H1 (cell line): ENCODE measurements at regions not wholly inside any gene's neighbourhood (a gene's known extent, or its start where the extent isn't known, plus 50 kb on each side); places are given as distances from the start of the nearest gene placed in this dataset.

Source experiments
- CTCF ChIA-PET: fragments of 300-600 bp; sonication (Branson Sonifier 250); formaldehyde crosslinking; loops from one replicate; lab custom pipeline; 2021; ENCODE audit not compliant: partially characterized antibody; lab: Charles Lee
- POLR2A ChIA-PET: fragments of 300-600 bp; sonication (Branson Sonifier 250); formaldehyde crosslinking; loops from one replicate; lab custom pipeline; 2021; ENCODE audit warnings: inconsistent platforms; ENCODE audit not compliant: partially characterized antibody; lab: Charles Lee
- DNase-seq, 2 experiments: peaks; one replicate each; pipeline versions ENCODE4 v3.0.0 to v3.0.0-alpha.2; 2010 to 2022; ENCODE audit warnings: low spot score in 2 of 2, low read depth in 1 of 2, mixed read lengths in 1 of 2
- FAIRE-seq: peaks from 2 replicates; lab custom pipeline; 2011; peaks lifted over from hg19 to GRCh38; lab: Jason Lieb, UNC
- H2AFZ ChIP-seq: 2 replicates; pipeline ENCODE4 v1.8.1; 2012; ENCODE audit warnings: low read length, inconsistent platforms
- H2AK5ac ChIP-seq: 2 replicates; pipeline ENCODE4 v1.6.1; 2013; ENCODE audit warnings: low read depth, low read length
- H2BK120ac ChIP-seq: replicated peaks from 2 replicates; pipeline ENCODE3; 2013; ENCODE audit warnings: low read depth, low read length, inconsistent platforms
- H2BK12ac ChIP-seq: 2 replicates; pipeline ENCODE4 v1.6.1; 2013; ENCODE audit warnings: low read depth, low read length
- H2BK15ac ChIP-seq: 2 replicates; pipeline ENCODE4 v1.6.1; 2013; ENCODE audit warnings: low read length
- H2BK20ac ChIP-seq: 2 replicates; pipeline ENCODE4 v1.6.1; 2013; ENCODE audit warnings: low read length
- H2BK5ac ChIP-seq: 2 replicates; pipeline ENCODE4 v1.6.1; 2013; ENCODE audit warnings: low read depth, low read length
- H3K14ac ChIP-seq: 2 replicates; pipeline ENCODE4 v1.6.1; 2013; ENCODE audit warnings: inconsistent platforms; ENCODE audit not compliant: insufficient read length
- H3K18ac ChIP-seq: 2 replicates; pipeline ENCODE4 v1.6.1; 2013; ENCODE audit warnings: low read length; ENCODE audit errors: extremely low read depth
- H3K23ac ChIP-seq: 2 replicates; pipeline ENCODE4 v1.6.1; 2013; ENCODE audit warnings: inconsistent platforms; ENCODE audit not compliant: insufficient read length
- H3K23me2 ChIP-seq: 2 replicates; pipeline ENCODE4 v1.6.1; 2013; ENCODE audit warnings: low read depth, low read length
- H3K27ac ChIP-seq: 2 replicates; pipeline ENCODE4 v1.6.1; 2011; ENCODE audit warnings: low read depth, low read length, inconsistent platforms
- H3K27me3 ChIP-seq, 4 experiments: replicated peaks in 1 of 4; 1 replicate in 1 of 4; 2 replicates in 3 of 4; pipeline versions ENCODE4 v1.6.1 to v1.8.1; 2011 to 2013; ENCODE audit warnings: low read length in 3 of 4, mild to moderate bottlenecking in 3 of 4, inconsistent platforms in 2 of 4, mixed read lengths in 2 of 4, moderate library complexity in 1 of 4; ENCODE audit not compliant: control insufficient read depth in 3 of 4, insufficient read depth in 3 of 4; ENCODE audit errors: extremely low read depth in 1 of 4
- H3K36me3 ChIP-seq, 4 experiments: 2 replicates each; pipeline versions ENCODE4 v1.6.1 to v1.8.1; 2011 to 2013; ENCODE audit warnings: mild to moderate bottlenecking in 4 of 4, low read length in 3 of 4, moderate library complexity in 2 of 4, control low read depth in 1 of 4, inconsistent platforms in 1 of 4; ENCODE audit not compliant: insufficient read depth in 4 of 4, control insufficient read depth in 2 of 4
- H3K4ac ChIP-seq: replicated peaks from 2 replicates; pipeline ENCODE3; 2013; ENCODE audit warnings: low read length, low read depth, mixed read lengths, inconsistent platforms; ENCODE audit not compliant: insufficient read length
- H3K4me1 ChIP-seq, 4 experiments: replicated peaks in 1 of 4; 1 replicate in 1 of 4; 2 replicates in 3 of 4; pipeline versions ENCODE4 v1.6.1 to v1.8.1; 2011 to 2013; ENCODE audit warnings: low read length in 3 of 4, inconsistent platforms in 2 of 4, mixed read lengths in 1 of 4; ENCODE audit not compliant: insufficient read depth in 4 of 4, control insufficient read depth in 3 of 4
- H3K4me2 ChIP-seq, 2 experiments: 2 replicates each; pipeline versions ENCODE4 v1.6.1 to v1.8.1; 2011 to 2013; ENCODE audit warnings: low read depth in 2 of 2, low read length in 2 of 2, control low read depth in 1 of 2, inconsistent platforms in 1 of 2, mild to moderate bottlenecking in 1 of 2; ENCODE audit not compliant: insufficient read depth in 1 of 2
- H3K4me3 ChIP-seq, 4 experiments: fragments of 200-600, 300-600 bp in 1 of 4; sonication (generic), shearing (Covaris generic), sonication (Bioruptor Twin) in 1 of 4; 2 replicates each; pipeline versions ENCODE4 v1.5.1 to v1.8.1; 2011 to 2016; ENCODE audit warnings: low read length in 4 of 4, low read depth in 3 of 4, control low read depth in 2 of 4, inconsistent platforms in 2 of 4, mild to moderate bottlenecking in 2 of 4, mixed read lengths in 1 of 4, moderate library complexity in 1 of 4; ENCODE audit not compliant: insufficient read depth in 2 of 4; ENCODE audit errors: extremely low read depth in 1 of 4
- H3K56ac ChIP-seq: replicated peaks from 2 replicates; pipeline ENCODE3; 2013; ENCODE audit warnings: low read depth, mild to moderate bottlenecking, mixed read lengths, low read length, inconsistent platforms; ENCODE audit not compliant: insufficient read length
- H3K79me1 ChIP-seq: 2 replicates; pipeline ENCODE4 v1.6.1; 2013; ENCODE audit warnings: low read depth, low read length, control low read depth
- H3K79me2 ChIP-seq, 2 experiments: 2 replicates each; pipeline versions ENCODE4 v1.6.1 to v1.8.1; 2012 to 2013; ENCODE audit warnings: low read length in 2 of 2, mild to moderate bottlenecking in 2 of 2, inconsistent platforms in 1 of 2; ENCODE audit not compliant: insufficient read depth in 2 of 2, control insufficient read depth in 1 of 2
- H3K9ac ChIP-seq, 4 experiments: replicated peaks in 1 of 4; 1 replicate in 1 of 4; 2 replicates in 3 of 4; pipeline versions ENCODE4 v1.6.1 to v1.8.1; 2011 to 2013; ENCODE audit warnings: low read depth in 3 of 4, low read length in 3 of 4, control low read depth in 2 of 4, mild to moderate bottlenecking in 2 of 4, moderate library complexity in 2 of 4, inconsistent platforms in 1 of 4; ENCODE audit errors: extremely low read depth in 1 of 4
- H3K9me3 ChIP-seq, 2 experiments: 2 replicates each; pipeline versions ENCODE4 v1.6.1 to v1.8.1; 2012 to 2013; ENCODE audit warnings: mild to moderate bottlenecking in 2 of 2, moderate library complexity in 2 of 2, control low read depth in 1 of 2, inconsistent platforms in 1 of 2, low read depth in 1 of 2, low read length in 1 of 2, mixed read lengths in 1 of 2; ENCODE audit not compliant: insufficient read depth in 2 of 2
- H4K20me1 ChIP-seq, 2 experiments: replicated peaks in 1 of 2; 2 replicates each; pipeline versions ENCODE3 to v1.8.1; 2011 to 2013; ENCODE audit warnings: inconsistent platforms in 2 of 2, low read length in 2 of 2, mild to moderate bottlenecking in 1 of 2; ENCODE audit not compliant: insufficient read depth in 2 of 2, control insufficient read depth in 1 of 2
- H4K5ac ChIP-seq: 2 replicates; pipeline ENCODE4 v1.6.1; 2013; ENCODE audit warnings: low read length, low read depth, mixed read lengths, inconsistent platforms; ENCODE audit not compliant: insufficient read length
- H4K8ac ChIP-seq: 2 replicates; pipeline ENCODE4 v1.8.0; 2013; ENCODE audit warnings: mild to moderate bottlenecking, moderate library complexity, low read length, inconsistent platforms; ENCODE audit not compliant: insufficient read depth; ENCODE audit errors: extremely low read depth
- H4K91ac ChIP-seq: replicated peaks from 2 replicates; pipeline ENCODE3; 2013; ENCODE audit warnings: low read length, mixed read lengths, inconsistent platforms; ENCODE audit not compliant: insufficient read length
- KDM1A ChIP-seq: fragments of 200-600, 300-600 bp; sonication (generic); IDR thresholded peaks from 2 replicates; pipeline ENCODE4 v1.7.1; 2016; ENCODE audit warnings: mild to moderate bottlenecking, low read length, borderline replicate concordance
- NRF1 ChIP-seq: IDR thresholded peaks from 2 replicates; pipeline ENCODE4 v1.6.1; 2011; ENCODE audit warnings: mild to moderate bottlenecking, low read depth, low read length, improper control_type of control experiment
- POLR2AphosphoS5 ChIP-seq: IDR thresholded peaks from 2 replicates; pipeline ENCODE4 v1.6.1; 2011; ENCODE audit warnings: low read depth, low read length
- WGBS, 2 experiments: shearing (Covaris generic) in 1 of 2; methylation state at CpG; one replicate each; pipeline versions ENCODE4 v1.1.6 to v1.1.7; 2013 to 2015; ENCODE audit warnings: low lambda C conversion rate in 2 of 2, mixed read lengths in 2 of 2, inconsistent platforms in 1 of 2, low coverage in 1 of 2, missing lambda C conversion rate in 1 of 2; ENCODE audit not compliant: insufficient replicate concordance in 2 of 2, insufficient coverage in 1 of 2, insufficient read length in 1 of 2; ENCODE audit errors: extremely low coverage in 1 of 2, missing lambda C conversion rate in 1 of 2; 5-methylcytosine and 5-hydroxymethylcytosine counted together

GRCh38 chr9:73095425-73095824 is 56.2 kb upstream of the ANXA1 start:
- H3K4me3 ChIP-seq: no peak overlapping the region
- H2BK120ac ChIP-seq: no peak overlapping the region
- no peak overlapping the region for H2BK20ac ChIP-seq
- 84% methylated on average over 5 of the region's 5 CpGs; no CpG with 5 or more reads in 1 of the 2 experiments for WGBS, 2 experiments
- FAIRE-seq: no peak
- no peaks in the 10 kb centered on the region for H3K23me2 ChIP-seq
- no peak overlapping the region for H4K5ac ChIP-seq
- no peak overlapping the region for H3K18ac ChIP-seq
- ChIA-PET POLR2A (no interaction called here), CTCF (interaction anchor here (1.1 to 1.3 kb wide), 2 partner anchors 11 to 12 kb away, joined by 3 to 6 read pairs; no protein-coding TSS in a partner anchor)
- H3K4me1 ChIP-seq: no peaks in the 10 kb centered on the region
- no peak overlapping the region for H2BK5ac ChIP-seq
- no peak for DNase-seq
- no peak overlapping the region for H3K4ac ChIP-seq
- TF ChIP-seq NRF1: no peak
- no peak for TF ChIP-seq KDM1A
- TF ChIP-seq POLR2AphosphoS5: no peak
- no peaks in the 10 kb centered on the region for H4K20me1 ChIP-seq
- H2BK12ac ChIP-seq: no peak overlapping the region
- H4K8ac ChIP-seq: no peak overlapping the region
- H2AFZ ChIP-seq: no peak overlapping the region
- H2AK5ac ChIP-seq: no peak overlapping the region
- H3K27ac ChIP-seq: no peak overlapping the region
- no peaks in the 10 kb centered on the region for H3K79me1 ChIP-seq
- H3K14ac ChIP-seq: no peak overlapping the region
- no peaks in the 10 kb centered on the region for H3K36me3 ChIP-seq
- H3K56ac ChIP-seq: no peak overlapping the region
- no peak overlapping the region for H4K91ac ChIP-seq
- no peak overlapping the region for H2BK15ac ChIP-seq
- no peak overlapping the region for H3K23ac ChIP-seq
- no peaks in the 10 kb centered on the region for H3K79me2 ChIP-seq
- no peaks in the 10 kb centered on the region for H3K9me3 ChIP-seq
- no peaks in the 10 kb centered on the region for H3K27me3 ChIP-seq
- H3K4me2 ChIP-seq: no peak overlapping the region
- H3K9ac ChIP-seq: no peak overlapping the region
